SIG-M5 treated with dmso at 0.1 percent for 504 hours (cell line): ENCODE measurements at regions not wholly inside any gene's neighbourhood (a gene's known extent, or its start where the extent isn't known, plus 50 kb on each side); places are given as distances from the start of the nearest gene placed in this dataset.

Experiments used
- DNase-seq: peaks from one replicate; lab custom pipeline; 2025; ENCODE audit not compliant: unreplicated experiment; lab: John Stamatoyannopoulos, UW

DNA sequence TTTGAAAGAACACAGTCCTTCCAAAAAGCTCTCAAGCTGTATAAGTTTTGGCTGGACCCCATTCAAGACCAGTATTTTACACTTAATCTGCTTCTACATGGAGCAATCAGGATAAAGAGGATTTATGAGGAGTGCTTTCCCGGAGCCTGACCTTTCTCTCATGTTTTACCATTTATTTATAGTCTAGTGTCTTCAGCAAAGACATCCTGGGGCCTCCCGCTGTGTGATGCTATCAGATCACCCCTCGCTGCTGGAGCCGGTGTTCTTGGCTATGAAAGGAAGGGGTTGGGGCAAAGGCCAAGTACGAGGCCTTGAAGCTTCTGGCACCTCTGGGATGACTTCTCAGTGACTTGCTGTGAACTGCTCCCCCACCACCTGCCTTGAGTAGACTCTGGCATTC, 189.6 kb downstream of the ADAMTS15 start:
- no peak for DNase-seq

DNA sequence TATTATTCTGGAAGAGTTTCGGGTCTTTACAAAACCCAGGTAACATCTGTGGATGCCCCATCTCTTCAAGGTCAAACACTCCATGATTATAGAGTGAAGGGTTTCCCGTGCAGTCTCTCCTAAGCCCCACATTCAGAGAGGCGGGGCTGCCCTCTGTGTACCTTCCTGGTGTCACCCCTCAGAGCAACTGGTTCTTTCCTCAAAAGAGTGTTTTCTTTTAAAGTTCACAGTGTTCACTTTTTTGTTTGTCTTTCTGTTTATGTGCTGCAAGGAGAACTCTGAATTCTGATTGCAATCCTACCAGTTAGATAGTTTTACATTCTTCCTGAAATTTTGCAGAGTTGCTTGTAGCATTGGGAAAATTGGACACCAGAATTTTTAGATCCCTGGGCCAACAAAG, 190.2 kb downstream of the ADAMTS15 start:
- DNase-seq, result no peak

DNA sequence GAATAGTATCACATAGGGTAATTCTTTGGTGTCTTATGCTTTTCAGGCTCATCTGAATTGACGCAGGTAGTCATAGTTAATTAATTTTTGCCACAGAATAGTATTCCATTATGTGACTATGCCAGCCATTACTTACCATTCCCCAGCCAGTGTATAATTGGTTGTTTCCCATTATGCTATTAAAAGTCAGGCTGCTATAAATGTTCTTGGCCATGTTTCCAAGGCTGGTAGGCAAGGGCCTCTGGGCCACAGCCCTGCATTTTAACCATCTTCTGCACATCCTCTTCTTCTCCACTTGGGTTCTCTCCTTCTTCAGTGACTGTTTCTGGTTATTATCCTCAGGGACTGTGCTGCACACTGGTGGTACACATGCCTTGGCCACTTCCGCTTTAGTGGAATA, 190.9 kb downstream of the ADAMTS15 start:
- DNase-seq, result no peak

DNA sequence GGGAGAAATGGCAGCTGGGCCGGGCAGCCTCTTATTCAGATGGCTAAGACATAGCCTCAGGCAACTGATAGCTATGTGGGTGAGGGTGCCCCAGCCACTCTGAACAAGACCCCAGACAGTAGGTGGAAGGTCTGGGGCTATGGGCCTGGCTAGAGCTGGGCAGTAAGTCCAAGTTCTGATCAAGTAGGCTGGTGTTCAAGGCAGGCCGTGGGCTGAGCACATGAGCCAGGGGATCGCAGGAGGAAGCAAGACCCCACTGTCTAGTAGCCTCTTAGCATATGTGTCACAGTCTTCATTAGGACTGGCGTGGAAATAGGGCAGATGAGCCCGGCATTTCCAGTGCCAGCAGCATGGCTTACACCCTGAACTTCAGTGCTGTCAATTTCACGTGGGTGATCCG, 192.1 kb downstream of the ADAMTS15 start:
- DNase-seq, result no peak

DNA sequence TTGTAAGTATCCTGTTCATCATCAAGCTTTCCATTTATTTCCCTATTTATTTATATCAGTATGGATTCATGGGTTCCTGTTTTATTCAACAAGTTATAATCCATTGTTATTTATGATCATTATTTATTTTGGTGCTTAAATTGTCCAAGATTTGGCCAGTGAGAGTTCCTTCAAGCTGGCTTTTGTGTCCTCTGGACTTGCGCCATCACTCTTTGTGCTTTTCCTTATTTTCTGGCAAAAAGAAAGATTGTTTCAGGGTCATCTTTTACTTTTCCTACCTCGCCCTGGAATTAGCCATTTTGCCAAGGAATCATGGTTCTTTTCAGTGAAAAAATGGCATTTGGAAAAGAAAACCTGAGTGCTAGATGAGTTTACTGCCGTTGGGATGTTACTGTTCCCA, 193.4 kb downstream of the ADAMTS15 start:
- DNase-seq, result no peak

DNA sequence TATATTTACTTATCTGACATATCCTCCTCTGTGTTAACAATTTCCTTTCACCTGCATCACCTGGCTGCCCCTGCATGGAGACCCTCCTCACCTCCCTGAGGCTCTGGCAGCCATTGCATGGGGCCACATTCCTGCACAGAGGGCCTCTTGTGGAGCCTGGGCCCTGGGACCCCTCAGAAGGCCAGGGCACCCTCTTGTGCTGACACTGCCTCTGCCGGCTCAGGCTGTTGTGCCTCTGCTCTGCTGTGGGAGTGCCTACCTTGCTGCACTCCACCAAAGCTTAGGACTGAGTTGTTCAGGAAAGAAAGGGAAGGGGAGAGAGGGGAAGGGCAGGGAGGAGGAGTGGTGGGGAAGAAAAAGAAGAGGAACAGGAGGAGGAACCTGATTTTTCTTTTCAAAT, 194.5 kb downstream of the ADAMTS15 start:
- no peak for DNase-seq

DNA sequence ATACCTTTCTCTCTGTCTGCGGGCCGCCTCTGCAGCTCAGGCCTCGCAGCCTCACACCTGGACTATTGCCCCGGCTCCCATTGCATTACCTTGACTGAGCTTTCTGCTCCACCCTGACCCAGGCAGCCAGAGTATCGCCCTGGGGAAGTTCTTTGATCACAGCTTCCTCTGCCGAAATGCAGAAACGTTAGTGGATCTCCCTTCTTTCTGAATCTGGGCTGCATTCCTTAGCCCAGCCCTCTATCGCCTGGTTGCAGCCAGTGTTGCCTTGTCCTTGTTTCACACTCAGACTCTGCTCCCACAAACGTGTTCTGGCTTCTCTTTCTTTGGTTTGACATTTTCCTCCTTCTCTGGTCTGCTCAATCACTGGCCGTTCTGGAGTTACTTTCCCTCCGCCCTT, 195.7 kb downstream of the ADAMTS15 start:
- DNase-seq, result no peak

DNA sequence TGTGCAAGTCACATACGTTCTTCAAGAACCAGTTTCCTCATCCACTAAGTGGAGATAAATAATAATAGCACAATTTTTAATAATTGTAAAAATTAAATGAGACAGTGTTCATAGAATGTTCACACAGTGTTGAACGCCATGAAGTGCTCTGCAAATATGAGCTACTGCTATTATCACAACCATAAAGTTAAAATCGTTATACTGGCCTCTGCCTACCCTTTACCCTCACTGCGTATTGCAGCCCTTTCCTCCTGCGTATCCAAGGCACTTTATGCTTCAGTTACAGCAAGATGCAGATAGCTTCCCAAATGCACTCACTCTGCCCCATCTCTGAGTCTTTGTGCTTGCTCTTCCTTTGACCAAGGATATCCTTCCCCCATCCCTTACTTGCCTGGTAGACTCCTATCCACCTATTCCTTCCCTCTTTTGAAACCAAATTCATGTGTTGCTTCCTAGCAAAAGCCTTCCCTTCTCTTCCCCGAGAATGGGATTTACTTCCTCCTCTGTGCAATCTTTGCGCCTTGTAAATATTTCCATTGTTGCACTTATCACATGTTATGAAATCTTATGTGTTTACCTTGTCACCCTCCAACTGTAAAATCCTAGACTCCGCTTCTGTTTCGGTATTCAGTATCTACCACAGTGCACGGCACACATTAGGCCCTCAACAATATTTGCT, 196.9 kb downstream of the ADAMTS15 start:
- no peak for DNase-seq

DNA sequence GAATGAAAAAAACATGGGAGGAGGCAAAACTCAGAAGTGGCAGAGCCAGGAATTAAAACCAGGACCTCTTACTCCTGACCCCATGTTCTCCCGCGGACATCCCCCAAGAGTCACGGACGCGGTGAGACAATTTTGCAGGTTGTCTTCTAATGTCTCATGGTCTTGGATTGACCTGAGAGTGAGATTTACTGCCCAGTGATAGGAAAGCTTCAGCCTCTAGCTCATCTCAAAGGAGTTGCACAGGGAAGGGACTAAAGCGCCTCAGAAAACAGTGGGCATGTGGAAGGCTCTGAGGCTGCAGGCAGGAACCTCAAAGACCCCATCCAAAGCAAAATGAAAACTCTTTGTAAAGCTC, 197.4 kb downstream of the ADAMTS15 start:
- no peak for DNase-seq

DNA sequence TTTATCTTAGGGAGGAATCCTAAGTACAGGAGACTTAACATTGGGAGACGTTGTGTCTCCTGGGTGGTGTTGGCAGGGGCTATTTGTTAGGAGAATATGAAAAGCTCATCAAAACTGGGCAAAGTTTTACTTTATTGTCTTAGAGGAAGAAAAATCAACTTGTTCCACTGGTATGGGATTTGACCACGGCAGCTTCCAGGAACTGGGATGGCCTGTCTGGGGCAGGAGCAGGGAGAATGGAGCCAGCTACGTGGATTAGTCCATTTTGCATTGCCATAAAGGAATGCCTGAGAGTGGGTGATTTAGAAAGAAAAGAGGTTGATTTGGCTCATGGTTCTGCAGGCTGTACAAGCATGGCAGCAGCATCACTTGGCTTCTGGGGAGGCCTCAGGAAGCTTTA, 198.4 kb downstream of the ADAMTS15 start:
- no peak for DNase-seq

DNA sequence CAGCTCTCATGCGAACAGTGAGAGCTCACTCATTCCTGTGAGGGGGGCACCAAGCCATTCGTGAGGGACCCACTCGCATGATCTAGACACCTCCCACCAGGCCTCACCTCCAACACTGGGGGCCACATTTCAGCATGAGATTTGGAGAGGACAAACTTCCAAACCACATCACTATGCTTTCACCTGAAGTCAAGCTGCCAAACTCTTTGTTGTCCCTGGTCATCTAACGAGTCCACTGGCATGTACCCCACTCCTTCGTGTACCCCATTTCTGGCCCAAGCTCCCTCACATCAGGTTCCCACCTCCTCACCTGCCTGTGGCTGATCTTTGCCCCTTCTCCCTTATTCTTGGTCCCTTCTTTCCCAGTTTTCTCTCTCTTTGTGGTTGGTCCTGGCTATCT, 198.9 kb downstream of the ADAMTS15 start:
- DNase-seq, result no peak

DNA sequence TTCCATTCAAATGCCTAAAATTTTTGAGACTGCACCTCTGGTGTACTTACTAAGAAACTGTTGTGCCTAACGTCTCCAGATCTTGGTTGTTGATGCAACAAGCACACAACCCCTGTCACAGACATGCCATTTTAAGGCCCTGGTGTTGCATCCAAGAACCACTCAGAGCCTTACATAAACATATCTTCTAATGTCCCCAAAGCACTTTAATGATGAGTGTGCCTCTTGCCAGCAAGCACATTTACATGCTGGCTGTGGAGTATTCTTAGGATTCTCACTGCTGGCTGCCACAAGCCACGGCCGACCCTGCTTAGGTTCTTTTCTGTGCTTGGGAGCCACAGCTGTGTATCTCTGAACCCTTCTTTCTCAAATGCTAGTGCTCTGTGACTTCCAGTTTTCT, 201.4 kb downstream of the ADAMTS15 start:
- no peak for DNase-seq

DNA sequence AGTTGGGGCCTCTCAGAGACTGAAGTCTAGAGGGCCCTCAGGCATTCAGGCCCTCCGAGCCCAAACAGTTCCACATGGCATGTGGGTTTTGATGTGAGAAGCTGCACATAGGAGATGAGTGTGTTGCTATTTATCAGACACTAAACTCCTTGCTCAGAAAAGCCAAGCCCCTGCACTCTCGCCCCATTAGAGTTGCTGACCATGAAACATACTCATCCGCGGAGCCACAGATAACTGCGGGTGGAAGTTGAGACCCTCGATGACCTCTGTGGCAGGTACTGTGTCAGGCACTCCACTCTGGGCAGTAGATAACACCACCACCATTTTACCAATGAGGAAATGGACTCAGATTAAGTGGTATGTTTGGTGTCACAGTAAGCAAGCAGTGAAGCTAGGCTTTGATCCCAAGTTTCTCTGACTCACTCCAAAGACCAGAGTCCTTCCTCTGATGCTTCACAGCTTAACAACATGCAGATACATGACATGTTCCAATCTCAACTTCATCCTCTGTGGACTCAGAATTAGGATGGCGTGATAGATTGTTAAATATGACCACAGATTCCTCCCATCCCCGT, 202.1 kb downstream of the ADAMTS15 start:
- no peak for DNase-seq

DNA sequence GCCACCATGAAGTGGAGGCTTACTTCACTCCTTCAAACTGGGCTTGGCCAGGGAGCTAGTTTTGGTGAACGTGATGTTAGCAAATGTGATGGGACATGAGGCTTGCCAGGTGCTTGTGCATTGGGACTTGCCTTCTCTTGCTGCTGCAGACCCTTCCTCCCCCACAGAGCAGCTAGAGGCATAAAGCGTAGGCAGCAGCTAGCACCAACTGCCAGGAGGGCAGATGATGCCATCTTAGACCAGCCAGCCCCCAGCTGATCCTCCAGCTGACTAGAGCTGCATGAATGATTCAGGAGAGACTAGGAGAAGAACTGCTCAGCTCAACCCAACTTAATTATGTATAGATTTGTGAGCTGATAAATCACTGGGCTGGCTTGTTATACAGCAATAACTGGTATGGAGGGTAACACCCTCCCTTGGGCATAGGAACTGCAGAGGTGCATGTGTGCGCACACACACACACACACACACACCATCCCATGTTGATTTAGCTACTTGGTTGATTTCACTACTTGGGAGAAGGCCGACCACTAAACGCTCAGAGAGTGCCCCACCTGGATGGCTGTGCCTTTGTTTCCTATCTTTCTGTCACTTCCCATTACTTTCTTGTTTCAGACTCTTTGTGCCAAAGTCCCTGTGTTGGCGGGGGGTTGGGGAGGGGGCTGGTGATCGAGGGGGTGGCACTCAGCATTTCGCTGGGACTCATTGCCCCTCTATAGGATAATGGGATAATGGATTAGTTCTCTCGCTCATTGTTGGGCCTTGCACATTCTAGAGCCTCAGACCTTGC, 202.8 kb downstream of the ADAMTS15 start:
- no peak for DNase-seq

DNA sequence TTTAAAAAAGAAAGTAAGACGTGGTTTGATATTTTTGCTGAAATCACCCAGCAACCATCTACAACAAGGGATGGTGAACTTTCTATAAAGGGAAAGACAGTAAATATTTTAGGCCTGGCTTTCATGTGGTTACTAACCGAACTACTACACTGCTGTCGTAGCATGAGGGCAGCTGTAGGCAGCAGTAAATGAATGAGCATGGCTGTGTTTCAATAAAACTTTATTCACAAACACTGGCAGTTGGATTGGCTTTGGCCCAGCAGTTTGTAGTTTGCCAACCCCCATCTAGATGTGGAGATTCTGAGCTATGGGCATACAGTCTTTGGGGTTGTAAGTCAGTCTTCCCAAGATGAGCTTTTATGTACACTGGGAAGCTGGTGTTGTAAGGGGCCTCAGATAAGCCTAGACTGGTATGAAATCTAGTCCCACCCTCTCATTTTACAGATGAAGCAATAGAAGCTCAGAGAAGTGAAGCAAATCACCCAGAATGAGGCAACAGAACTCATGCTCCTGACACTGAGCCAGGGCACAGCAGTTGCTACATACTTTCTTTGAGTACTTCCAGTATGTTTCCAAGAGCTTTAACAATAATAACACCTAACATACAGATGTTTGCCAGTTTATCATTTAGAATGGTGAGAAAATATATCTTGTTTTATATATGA, 204.4 kb downstream of the ADAMTS15 start:
- DNase-seq, result peak; percentile 15

DNA sequence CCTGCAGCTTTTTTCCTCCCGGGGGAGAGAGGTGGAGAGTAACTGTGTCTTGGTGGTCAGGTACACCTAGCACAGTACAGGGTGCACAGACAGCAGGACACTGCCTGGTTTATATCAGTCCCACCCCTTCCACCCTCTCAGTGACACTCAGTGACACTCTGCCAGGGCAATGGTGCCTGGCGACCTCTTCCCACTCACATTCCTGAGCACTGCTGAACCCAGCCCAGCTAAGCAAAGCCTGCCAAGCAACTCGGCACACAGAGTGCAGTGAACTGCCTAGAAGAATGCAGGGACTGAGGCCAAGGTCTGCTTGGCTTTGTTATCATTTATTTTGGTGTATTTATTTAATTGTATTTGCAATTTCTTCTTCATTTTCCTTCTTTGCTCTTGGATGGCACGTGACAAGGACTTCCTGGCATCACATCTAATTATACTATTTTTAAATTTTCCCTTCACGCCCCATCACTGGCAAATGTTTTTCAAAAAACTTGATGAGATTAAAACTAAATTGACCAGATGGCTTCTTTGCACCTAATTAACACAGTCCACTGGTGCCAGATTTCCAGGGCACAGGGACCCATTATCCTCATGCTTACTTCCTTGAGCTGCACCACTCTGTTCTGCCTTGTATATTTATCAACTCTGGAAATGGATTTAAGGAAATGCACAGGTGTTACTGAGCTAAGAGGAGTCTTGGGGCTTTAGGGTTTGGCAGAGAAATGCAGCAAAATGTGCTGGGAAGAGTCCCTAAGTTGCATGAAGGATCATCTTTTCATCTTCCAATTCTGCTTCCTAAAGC, 205.6 kb downstream of the ADAMTS15 start:
- DNase-seq, result no peak

DNA sequence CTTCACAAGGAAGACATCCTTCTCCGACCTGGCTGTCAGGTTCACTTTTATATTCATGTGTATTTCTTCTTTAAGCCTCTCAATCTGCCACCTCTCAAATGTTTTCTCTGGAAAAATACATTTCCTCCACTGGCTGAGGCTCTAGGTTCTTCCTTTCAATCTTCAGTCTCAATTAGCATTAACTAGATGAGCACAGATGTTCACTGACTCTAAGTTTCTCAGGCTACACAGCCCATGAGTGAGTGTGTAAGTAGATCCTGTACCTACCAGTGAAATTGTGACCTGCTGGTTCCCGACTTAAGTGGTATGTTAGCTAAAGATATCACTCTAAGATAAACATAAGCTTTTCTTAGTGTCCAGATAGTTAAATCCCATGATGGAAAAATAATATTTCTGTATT, 206.9 kb downstream of the ADAMTS15 start:
- no peak for DNase-seq

DNA sequence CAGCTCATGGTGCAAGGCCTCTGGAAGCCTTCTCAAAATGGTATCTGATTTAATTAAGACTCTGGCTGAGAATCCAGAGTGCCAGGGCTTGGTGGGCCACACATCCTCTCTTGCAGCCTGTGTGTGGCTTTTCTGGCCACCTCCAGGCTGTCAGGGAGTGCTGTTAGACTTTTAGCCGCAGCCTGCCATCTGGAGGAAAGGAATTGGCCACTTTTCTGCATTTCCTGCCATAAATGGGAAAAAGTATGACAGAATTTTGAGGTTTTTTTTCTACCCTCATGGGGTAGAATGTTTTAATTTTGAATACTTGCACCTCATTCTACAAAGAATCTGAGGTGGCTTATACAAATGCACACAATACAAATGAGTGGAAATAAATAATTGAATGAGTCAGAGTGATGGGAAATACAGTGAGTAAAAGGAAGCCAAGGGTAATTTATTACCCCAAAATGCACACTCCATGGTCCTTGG, 218.4 kb downstream of the ADAMTS15 start:
- no peak for DNase-seq

DNA sequence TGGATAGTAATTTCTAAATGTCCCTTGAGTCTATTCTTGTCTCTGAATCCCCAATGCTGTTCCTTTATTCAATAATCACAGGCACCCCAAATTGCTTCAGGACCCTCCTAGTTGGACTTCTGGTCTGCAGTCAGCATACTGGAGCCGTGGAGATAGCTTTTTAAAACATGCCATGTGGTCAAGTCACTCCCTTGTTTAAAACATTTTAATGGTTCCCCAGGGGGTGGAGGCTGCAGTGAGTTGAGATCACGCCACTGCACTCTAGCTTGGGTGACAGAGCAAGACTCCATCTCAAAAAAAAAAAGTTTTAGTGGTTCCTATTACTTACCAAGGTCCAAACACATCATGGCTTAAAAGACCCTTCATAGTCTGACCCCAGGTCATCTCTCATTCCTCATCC, 220.3 kb downstream of the ADAMTS15 start:
- DNase-seq, result no peak

DNA sequence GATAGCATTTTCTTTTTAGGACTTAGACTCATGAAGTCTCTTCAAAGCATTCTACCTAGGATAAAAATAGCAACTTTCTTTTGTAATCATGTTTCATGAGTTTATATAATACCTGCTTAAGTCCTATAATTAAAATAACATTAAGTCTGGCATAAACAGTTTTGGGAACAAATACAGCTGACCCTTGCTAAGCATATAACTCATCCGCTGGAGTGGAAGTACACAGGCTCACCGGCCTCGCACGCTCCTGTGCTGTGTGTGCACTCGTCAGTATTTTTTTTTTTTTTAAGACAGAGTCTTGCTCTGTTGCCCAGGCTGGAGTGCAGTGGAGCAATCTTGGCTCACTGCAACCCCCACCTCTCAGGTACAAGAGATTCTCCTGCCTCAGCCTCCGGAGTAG, 221.8 kb downstream of the ADAMTS15 start:
- no peak for DNase-seq
